ENCODE measurements at regions not wholly inside any gene's neighbourhood (a gene's known extent, or its start where the extent isn't known, plus 50 kb on each side); places are given as distances from the start of the nearest gene placed in this dataset.

GRCh38 chr3:189547448-189547847, 83.7 kb upstream of the TP63 start:
- no peaks in the 10 kb centered on the region for H3K27me3 ChIP-seq
- H3K9me3 ChIP-seq = peaks cover 0 to 14% of the 10 kb centered on the region in 2 donors
- DNase-seq (ENCODE audit: low spot score in 2 of 2) = no peak
- H3K36me3 ChIP-seq = no peaks in the 10 kb centered on the region
- TF ChIP-seq, protein P1, sequence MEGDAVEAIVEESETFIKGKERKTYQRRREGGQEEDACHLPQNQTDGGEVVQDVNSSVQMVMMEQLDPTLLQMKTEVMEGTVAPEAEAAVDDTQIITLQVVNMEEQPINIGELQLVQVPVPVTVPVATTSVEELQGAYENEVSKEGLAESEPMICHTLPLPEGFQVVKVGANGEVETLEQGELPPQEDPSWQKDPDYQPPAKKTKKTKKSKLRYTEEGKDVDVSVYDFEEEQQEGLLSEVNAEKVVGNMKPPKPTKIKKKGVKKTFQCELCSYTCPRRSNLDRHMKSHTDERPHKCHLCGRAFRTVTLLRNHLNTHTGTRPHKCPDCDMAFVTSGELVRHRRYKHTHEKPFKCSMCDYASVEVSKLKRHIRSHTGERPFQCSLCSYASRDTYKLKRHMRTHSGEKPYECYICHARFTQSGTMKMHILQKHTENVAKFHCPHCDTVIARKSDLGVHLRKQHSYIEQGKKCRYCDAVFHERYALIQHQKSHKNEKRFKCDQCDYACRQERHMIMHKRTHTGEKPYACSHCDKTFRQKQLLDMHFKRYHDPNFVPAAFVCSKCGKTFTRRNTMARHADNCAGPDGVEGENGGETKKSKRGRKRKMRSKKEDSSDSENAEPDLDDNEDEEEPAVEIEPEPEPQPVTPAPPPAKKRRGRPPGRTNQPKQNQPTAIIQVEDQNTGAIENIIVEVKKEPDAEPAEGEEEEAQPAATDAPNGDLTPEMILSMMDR (IDR thresholded peaks at IDR 0.05) = no peak
- no peaks in the 10 kb centered on the region for H3K4me1 ChIP-seq
- no peak overlapping the region for H3K4me3 ChIP-seq
- intact Hi-C loops (cut with DNase I) = no loop called here
- H3K27ac ChIP-seq = no peak overlapping the region

GRCh38 chr3:189548053-189548452, 83.1 kb upstream of the TP63 start:
- no peaks in the 10 kb centered on the region for H3K36me3 ChIP-seq
- no peak overlapping the region for H3K27ac ChIP-seq
- no peaks in the 10 kb centered on the region for H3K4me1 ChIP-seq
- TF ChIP-seq, protein P1 (IDR thresholded peaks at IDR 0.05) = no peak
- peaks cover 0 to 14% of the 10 kb centered on the region in 2 donors for H3K9me3 ChIP-seq
- DNase-seq (ENCODE audit: low spot score in 2 of 2) = no peak
- H3K27me3 ChIP-seq = no peaks in the 10 kb centered on the region
- intact Hi-C loops (cut with DNase I) = no loop called here
- H3K4me3 ChIP-seq = no peak overlapping the region

DNA sequence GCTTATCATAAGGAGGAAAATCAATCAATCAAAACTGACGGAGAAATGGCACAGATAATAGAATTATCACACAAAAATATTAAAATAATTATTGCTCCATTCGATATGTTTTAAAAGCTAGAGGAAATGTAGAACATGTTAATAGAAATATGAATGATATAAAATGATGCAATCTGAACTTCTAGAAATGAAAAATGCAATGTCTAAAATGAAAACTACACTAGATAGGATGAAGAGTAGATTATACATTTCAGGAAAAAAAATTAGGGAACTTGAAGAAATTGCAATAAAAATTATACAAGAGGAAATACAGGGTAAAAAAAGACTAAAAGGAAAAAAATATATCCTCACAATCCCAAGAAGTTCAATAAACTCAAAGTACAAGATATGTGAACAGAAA, 80.2 kb upstream of the TP63 start:
- intact Hi-C loops (cut with DNase I) = no loop called here
- no peak for DNase-seq (ENCODE audit: low spot score in 2 of 2)
- TF ChIP-seq, protein P1 (IDR thresholded peaks at IDR 0.05) = no peak
- H3K4me3 ChIP-seq = no peak overlapping the region
- no peak overlapping the region for H3K27ac ChIP-seq
- no peaks in the 10 kb centered on the region for H3K4me1 ChIP-seq
- no peaks in the 10 kb centered on the region for H3K27me3 ChIP-seq
- no peaks in the 10 kb centered on the region for H3K36me3 ChIP-seq
- H3K9me3 ChIP-seq = peaks cover 0 to 14% of the 10 kb centered on the region in 2 donors

- no peak for DNase-seq (ENCODE audit: low spot score in 2 of 2)
- H3K4me1 ChIP-seq = no peaks in the 10 kb centered on the region
- H3K36me3 ChIP-seq = no peaks in the 10 kb centered on the region
- no peaks in the 10 kb centered on the region for H3K27me3 ChIP-seq
- H3K4me3 ChIP-seq = no peak overlapping the region
- H3K27ac ChIP-seq = no peak overlapping the region
- H3K9me3 ChIP-seq = peaks cover 0 to 14% of the 10 kb centered on the region in 2 donors
- intact Hi-C loops (cut with DNase I) = no loop called here
- TF ChIP-seq, protein P1 (IDR thresholded peaks at IDR 0.05) = no peak
Observed at GRCh38 chr3:189554868-189555557, 76.2 kb upstream of the TP63 start.

- H3K4me3 ChIP-seq = no peak overlapping the region
- no peaks in the 10 kb centered on the region for H3K4me1 ChIP-seq
- H3K27me3 ChIP-seq = no peaks in the 10 kb centered on the region
- H3K9me3 ChIP-seq = peaks cover 0 to 12% of the 10 kb centered on the region in 2 donors
- TF ChIP-seq, protein P1 (IDR thresholded peaks at IDR 0.05) = no peak
- no peak for DNase-seq (ENCODE audit: low spot score in 2 of 2)
- intact Hi-C loops (cut with DNase I) = no loop called here
- H3K27ac ChIP-seq = no peak overlapping the region
- H3K36me3 ChIP-seq = no peaks in the 10 kb centered on the region
Observed at GRCh38 chr3:189555558-189555881, 75.7 kb upstream of the TP63 start.

DNA sequence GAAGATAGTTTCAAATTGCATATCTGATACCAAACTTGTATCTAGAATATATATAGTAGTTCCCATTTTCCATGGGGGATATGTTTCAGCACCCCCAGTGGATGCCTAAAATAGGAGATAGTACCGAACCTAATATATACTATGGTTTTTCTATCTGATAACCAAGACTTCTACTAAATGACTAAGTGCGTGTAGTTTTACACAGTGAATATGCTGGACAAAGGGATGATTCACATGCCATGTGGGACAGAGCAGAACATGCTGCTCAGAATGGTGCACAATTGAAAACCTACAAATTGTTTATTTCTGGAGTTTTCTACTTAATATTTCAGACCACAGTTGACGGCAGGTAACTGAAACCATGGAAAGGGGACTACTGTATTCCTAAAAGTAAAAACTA, 73.4 kb upstream of the TP63 start:
- Histone ChIP-seq H3K9me3 (no peaks in the 10 kb centered on the region), H3K4me1 (no peaks in the 10 kb centered on the region), H3K27me3 (no peaks in the 10 kb centered on the region), H3K27ac (no peak overlapping the region), H3K4me3 (no peak overlapping the region), H3K36me3 (no peaks in the 10 kb centered on the region)
- intact Hi-C loops (cut with DNase I) = no loop called here
- no peak for DNase-seq (ENCODE audit: low spot score in 2 of 2)
- TF ChIP-seq, protein P1 (IDR thresholded peaks at IDR 0.05) = no peak
